ENCODE measurements at regions not wholly inside any gene's neighbourhood (a gene's known extent, or its start where the extent isn't known, plus 50 kb on each side); places are given as distances from the start of the nearest gene placed in this dataset.

DNA sequence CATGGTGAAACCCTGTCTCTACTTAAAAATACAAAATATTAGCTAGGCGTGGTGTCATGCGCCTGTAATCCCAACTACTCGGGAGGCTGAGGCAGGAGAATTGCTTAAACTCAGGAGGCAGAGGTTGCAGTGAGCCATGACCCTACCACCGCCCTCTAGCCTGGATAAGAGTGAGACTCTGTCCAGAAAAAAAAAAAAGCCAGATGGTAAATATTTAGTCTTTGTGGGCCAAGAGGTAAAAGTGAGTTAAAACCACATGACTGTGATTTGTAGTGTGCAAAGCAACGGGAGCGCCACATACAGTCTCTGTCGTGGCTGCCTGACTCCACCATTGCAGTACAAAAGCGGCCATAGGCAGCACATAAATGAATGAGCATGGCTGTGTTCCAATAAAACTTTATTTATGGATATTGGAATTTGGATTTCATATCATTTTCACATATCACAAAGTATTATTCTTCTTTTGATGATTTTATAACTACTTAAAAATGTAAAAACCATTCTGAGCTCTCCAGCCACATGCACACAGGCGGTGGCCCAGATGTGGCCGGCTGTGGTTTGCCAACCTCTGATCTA lies 51.8 kb upstream of the CASZ1 start:
- DNase-seq, result no peak

DNA sequence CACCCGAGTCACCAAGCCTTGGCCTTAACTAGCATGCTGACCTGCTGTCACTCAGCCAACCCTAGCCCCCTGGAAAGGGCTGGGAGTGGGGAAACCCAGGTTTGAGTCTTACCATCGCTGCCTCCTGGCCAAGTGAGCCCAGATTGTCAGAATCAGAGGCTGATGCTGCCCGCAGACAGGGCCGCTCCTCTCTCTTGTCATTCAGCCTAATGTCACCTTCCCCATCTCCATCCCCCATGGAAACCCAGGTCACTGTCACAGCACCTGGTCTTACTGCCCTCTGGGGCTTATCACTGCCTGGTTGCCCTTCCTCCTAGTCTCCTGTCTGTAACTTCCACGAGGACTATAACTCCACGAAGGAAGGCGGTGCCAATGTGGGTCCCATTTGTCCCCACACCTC lies 53.6 kb upstream of the CASZ1 start:
- DNase-seq, result no peak

DNA sequence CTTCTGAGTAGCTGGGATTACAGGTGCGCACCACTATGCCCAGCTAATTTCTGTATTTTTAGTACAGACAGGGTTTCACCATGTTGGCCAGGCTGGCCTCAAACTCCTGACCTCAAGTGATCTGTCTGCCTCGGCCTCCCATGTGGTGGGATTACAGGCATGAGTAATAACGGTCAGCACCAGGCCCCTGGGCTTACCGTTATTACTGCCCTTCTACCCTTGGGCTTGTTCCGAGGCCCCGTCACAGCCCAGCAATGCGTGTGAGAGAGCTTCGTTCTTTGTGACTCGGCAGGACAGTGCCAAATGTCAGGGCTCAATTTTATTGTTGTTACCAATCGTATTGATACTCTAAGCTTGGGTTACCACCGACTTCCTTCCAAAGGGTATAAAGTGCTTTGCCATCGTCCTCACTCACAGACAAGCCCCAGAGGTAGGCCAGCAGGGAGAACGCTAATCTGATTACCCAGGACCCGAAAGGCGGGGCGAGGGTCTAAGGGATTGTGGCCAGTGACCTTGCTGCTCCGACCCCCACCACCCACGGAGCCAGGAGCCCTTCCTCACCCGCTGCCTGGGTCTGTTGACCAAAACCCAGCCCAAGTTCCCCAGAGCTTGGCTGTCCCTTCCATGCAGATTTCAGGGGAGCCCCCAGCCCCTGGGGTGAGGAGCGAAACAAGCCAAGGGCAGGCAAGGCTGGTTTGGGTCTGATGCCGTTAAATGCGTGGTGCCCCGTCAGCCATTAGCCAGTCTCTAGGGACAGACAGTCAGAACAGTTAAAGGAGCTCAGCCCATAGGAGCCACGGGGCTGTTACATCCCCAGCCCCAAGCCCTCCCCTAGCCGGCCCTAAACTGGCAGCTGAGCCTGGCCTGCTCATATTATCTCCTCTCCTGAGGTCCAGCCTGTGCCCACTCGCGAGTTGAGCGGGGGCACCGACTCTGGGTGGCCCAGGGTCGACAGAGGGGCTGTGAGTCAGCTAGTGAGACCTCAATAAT lies 54.9 kb upstream of the CASZ1 start:
- DNase-seq, result no peak

GRCh38 chr1:10852018-10852417 lies 55.6 kb upstream of the CASZ1 start:
- no peak for DNase-seq

GRCh38 chr1:10852486-10852885 lies 56.0 kb upstream of the CASZ1 start:
- DNase-seq, result no peak

DNA sequence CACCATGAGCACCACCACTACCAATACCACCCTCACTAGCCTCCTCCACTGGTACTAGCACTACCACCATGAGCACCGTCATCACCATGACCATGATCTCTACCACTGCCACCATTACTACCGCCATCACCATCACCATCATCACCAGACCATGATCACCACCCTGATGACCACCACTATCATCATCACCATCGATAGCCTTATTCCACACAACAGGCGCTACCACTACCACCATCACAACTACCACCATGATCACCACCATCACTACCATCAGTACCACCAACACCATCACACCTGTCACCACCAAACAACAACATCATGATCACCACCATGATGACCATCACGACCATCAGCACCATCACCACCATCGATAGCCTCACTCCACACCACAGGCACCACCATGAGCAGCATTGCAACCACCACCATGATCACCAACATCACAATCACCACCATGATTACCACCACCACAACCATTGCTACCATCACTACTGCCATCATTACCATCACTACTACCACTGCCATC lies 56.6 kb upstream of the CASZ1 start:
- no peak for DNase-seq

DNA sequence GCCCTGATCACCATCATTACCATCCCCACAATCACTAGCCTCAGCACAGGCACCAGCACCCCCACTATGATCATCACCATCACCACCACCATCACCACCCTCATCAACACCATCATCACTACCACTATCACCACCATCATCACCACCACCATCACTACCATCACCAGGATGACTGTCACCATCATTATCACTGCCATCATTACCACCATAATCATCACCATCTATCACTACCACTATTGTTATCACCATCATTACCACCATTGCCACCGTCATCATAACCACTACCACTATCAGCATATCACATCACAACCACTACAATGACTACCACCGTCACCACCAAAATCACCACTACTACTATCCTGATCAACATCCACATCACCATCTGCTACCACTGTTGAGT lies 57.3 kb upstream of the CASZ1 start:
- no peak for DNase-seq

GRCh38 chr1:10854856-10855459 lies 58.5 kb upstream of the CASZ1 start:
- DNase-seq, result no peak

GRCh38 chr1:10856176-10856683 lies 59.8 kb upstream of the CASZ1 start:
- DNase-seq, result no peak

- no peak for DNase-seq
These were observed 60.6 kb upstream of the CASZ1 start for GRCh38 chr1:10856863-10857598.

DNA sequence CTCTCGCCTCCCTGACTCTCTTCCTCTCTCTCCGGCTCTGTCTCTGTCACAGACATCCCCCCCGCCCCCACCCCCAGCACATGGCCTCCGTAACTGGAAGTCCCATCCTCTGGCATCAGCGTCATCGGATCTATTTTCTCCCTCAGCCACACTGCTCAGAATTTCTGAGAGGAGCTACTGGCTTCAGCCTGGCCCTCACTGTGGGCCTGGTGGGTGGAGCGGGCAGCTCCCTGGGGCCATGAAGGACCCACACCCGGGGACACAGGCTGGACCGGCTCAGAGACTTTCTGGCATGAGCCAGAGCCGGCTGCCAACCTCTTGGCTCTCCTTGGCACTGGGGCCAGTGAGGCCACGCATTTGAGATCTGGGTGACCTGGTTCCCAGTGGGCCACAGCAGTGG lies 61.2 kb upstream of the CASZ1 start:
- DNase-seq, result no peak

DNA sequence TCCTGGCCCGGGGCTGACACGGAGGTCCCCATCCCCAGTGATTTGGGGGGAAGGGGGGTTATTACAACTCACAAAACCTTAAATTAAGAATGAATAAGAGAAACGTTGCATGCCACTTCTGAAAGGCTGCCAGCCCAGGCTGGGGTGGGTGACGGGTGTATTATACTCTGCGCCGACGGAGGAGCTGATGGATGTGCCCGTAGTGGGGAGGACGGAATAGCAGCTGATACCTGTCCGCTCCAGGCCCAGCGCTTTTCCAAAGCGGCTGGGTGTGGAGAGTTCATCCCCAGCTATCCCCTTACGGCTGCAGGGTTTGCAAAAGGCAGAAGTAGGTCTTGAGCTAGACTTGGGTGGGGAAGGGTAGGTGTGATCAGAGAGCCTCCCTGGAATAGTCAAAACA lies 63.8 kb upstream of the CASZ1 start:
- DNase-seq, result no peak

- no peak for DNase-seq
These were observed 64.2 kb upstream of the CASZ1 start for GRCh38 chr1:10860682-10861081.

DNA sequence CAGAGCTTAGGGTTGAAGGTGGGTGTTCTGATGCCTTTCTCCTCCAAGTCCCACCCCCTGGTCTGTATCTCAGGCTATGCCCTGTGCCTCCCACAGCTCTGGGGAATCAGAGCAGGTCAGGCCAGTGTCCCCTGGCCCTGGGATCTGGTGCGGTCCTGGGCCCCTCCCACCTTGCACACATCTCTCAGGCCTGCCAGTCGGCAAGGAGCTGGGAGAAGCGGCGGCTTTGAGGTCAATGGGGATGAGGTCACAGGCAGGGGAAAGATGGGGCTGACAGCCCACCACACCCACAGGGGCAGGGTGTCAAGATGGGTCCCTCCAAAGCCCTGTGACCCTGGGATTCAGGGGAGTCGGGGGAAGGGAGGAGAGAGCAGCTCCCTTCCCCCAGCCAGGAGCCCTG lies 65.4 kb upstream of the CASZ1 start:
- DNase-seq, result no peak

- DNase-seq, result no peak
These were observed 66.4 kb upstream of the CASZ1 start for GRCh38 chr1:10862743-10863335.

- DNase-seq, result no peak
These were observed 67.4 kb upstream of the CASZ1 start for GRCh38 chr1:10863886-10864285.

DNA sequence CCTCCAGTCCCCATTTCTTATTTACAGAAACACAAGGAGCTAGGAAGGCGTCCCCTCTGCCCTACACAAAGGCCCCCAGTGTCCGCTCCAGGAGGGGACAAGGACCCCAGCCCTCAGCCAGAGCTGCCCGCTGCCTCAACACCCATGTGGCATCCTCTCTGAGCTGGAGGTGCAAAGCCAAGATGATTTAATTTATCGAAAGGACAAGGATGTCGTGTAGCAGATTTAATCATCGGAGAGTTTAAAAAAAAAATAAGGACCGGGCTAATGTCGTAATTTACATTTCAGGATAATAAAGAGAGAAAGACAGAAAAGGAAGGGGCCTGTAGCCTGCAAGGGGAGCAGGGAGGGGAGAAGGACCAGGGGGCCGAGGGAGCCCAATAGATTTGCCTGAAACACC lies 68.3 kb upstream of the CASZ1 start:
- DNase-seq, result no peak

GRCh38 chr1:10865518-10866320 lies 69.3 kb upstream of the CASZ1 start:
- DNase-seq, result no peak

GRCh38 chr1:10866321-10867093 lies 70.1 kb upstream of the CASZ1 start:
- no peak for DNase-seq

GRCh38 chr1:10867138-10867721 lies 70.8 kb upstream of the CASZ1 start:
- no peak for DNase-seq

Measured in amniotic stem cell (primary cell).